T-helper 1 cell (primary cell): ENCODE measurements at regions not wholly inside any gene's neighbourhood (a gene's known extent, or its start where the extent isn't known, plus 50 kb on each side); places are given as distances from the start of the nearest gene placed in this dataset.

Experiments used
- DNase-seq, 5 donors: peaks; one replicate each; pipeline ENCODE4 v3.0.0-alpha.2; 2012 to 2020

DNA sequence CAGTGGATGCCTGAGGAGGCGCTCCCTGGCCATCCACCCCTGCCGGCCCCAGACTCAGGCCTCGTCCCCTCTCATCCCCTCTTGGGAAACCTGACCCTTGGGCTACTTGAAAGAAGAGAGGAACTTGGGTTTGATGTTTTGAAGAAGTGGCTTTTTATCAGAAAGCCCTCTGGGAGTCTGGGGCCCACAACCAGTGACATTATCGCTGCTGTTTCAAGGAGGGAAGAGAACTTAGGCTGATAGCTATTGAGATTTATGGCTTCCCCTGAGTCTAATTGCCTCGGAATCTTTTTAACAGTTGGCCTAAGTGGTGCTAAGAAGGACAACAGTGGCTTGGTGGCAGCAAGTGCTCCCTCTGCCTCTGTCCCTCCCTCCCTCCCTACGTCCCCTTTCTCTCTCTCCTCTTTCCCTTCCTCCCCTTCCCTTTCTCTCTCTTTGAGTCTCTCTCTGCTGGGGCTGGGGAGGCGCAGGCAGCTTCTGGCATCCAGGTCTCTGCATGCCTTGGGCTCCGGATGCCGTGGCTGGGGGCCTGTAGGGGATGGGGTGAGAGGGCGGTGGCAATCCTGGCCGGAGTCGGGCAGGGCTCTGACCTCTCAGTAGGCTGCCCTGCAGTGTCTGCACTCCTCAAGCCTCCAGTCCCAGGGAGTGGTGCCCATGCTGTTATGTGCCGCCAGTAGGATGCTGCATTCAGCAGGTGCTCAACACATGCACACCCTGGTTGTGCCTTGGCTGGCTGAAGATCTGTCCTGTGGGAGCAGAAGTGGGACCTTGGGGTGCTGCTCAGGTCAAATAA lies 49.6 kb upstream of the RXRA start:
- DNase-seq: no peak
